Neural progenitor cell (in vitro differentiated cells): ENCODE measurements at regions not wholly inside any gene's neighbourhood (a gene's known extent, or its start where the extent isn't known, plus 50 kb on each side); places are given as distances from the start of the nearest gene placed in this dataset.

ENCODE experiments used
- DNase-seq: peaks from one replicate; pipeline ENCODE4 v3.0.0-alpha.2; 2016; ENCODE audit warnings: low spot score
- H2AFZ ChIP-seq: fragments of 200-600 bp; sonication (generic); replicated peaks from 2 replicates; pipeline ENCODE4 v1.6.1; 2016; ENCODE audit warnings: antibody characterized with exemption
- H3F3A ChIP-seq: fragments of 200-600 bp; sonication (generic); 2 replicates; pipeline ENCODE4 v1.6.1; 2016; ENCODE audit warnings: antibody characterized with exemption, low read depth
- H3K27ac ChIP-seq: fragments of 200-600 bp; sonication (generic); 2 replicates; pipeline ENCODE4 v1.5.1; 2016; ENCODE audit warnings: mild to moderate bottlenecking
- H3K27me3 ChIP-seq: fragments of 200-600 bp; sonication (generic); 2 replicates; pipeline ENCODE4 v1.6.1; 2016; ENCODE audit warnings: mild to moderate bottlenecking, moderate library complexity
- H3K36me3 ChIP-seq: fragments of 200-600 bp; sonication (generic); 2 replicates; pipeline ENCODE4 v1.5.1; 2016
- H3K4me1 ChIP-seq: fragments of 200-600 bp; sonication (generic); 2 replicates; pipeline ENCODE4 v1.6.1; 2016; ENCODE audit warnings: mixed run types
- H3K4me2 ChIP-seq: fragments of 200-600 bp; sonication (generic); 2 replicates; pipeline ENCODE4 v1.6.1; 2016
- H3K4me3 ChIP-seq: fragments of 200-600 bp; sonication (generic); 2 replicates; pipeline ENCODE4 v1.5.1; 2016
- H3K79me2 ChIP-seq: fragments of 200-600 bp; sonication (generic); 2 replicates; pipeline ENCODE4 v1.6.1; 2016; ENCODE audit warnings: low read depth
- H3K9ac ChIP-seq: fragments of 200-600 bp; sonication (generic); 2 replicates; pipeline ENCODE4 v1.6.1; 2016
- H3K9me3 ChIP-seq: fragments of 200-600 bp; sonication (generic); 2 replicates; pipeline ENCODE4 v1.5.1; 2016; ENCODE audit warnings: low read depth
- H4K20me1 ChIP-seq: fragments of 200-600 bp; sonication (generic); 2 replicates; pipeline ENCODE4 v1.6.1; 2016; ENCODE audit warnings: low read depth
- H3K27ac Mint-ChIP-seq: 3 replicates; pipeline ENCODE4 v1.8.0; 2021; ENCODE audit warnings: mixed read lengths
- H3K27me3 Mint-ChIP-seq: 2 replicates; pipeline ENCODE4 v1.8.0; 2022; ENCODE audit warnings: low read depth, mild to moderate bottlenecking, inconsistent platforms, moderate library complexity, mixed read lengths; ENCODE audit not compliant: insufficient read depth
- H3K36me3 Mint-ChIP-seq: 3 replicates; pipeline ENCODE4 v1.8.0; 2021; ENCODE audit warnings: mixed read lengths
- H3K4me1 Mint-ChIP-seq: 3 replicates; pipeline ENCODE4 v1.8.0; 2021; ENCODE audit warnings: mixed read lengths
- H3K4me3 Mint-ChIP-seq: 3 replicates; pipeline ENCODE4 v1.8.0; 2021; ENCODE audit warnings: mild to moderate bottlenecking, moderate library complexity, mixed read lengths
- H3K9me3 Mint-ChIP-seq: 3 replicates; pipeline ENCODE4 v1.8.0; 2020; ENCODE audit warnings: mixed read lengths
- CTCF ChIP-seq: fragments of 200-600 bp; sonication (generic); IDR thresholded peaks from 2 replicates; pipeline ENCODE4 v1.5.1; 2017; ENCODE audit warnings: antibody characterized with exemption, mild to moderate bottlenecking
- EZH2 ChIP-seq: fragments of 200-600 bp; sonication (generic); IDR thresholded peaks from 2 replicates; pipeline ENCODE4 v1.6.1; 2017; ENCODE audit warnings: antibody characterized with exemption, mild to moderate bottlenecking, moderate library complexity
- EZH2phosphoT487 ChIP-seq: fragments of 200-600 bp; sonication (generic); IDR thresholded peaks from 2 replicates; pipeline ENCODE4 v1.6.1; 2017; ENCODE audit warnings: antibody characterized with exemption

GRCh38 chr20:23174821-23175220, 88.7 kb upstream of the CD93 start:
- Histone ChIP-seq H4K20me1 (no peaks in the 10 kb centered on the region), H3K4me2 (no peak overlapping the region), H3K36me3 (no peaks in the 10 kb centered on the region), H3K9ac (no peak overlapping the region), H2AFZ (no peak overlapping the region), H3K9me3 (no peaks in the 10 kb centered on the region), H3F3A (no peaks in the 10 kb centered on the region), H3K4me3 (no peak overlapping the region), H3K79me2 (no peaks in the 10 kb centered on the region), H3K27me3 (no peaks in the 10 kb centered on the region), H3K4me1 (peaks cover 5% of the 10 kb centered on the region), H3K27ac (no peak overlapping the region)
- H3K27me3 Mint-ChIP-seq = no peaks in the 10 kb centered on the region
- H3K4me1 Mint-ChIP-seq = no peaks in the 10 kb centered on the region
- H3K36me3 Mint-ChIP-seq = no peaks in the 10 kb centered on the region
- H3K4me3 Mint-ChIP-seq = no peak overlapping the region
- H3K27ac Mint-ChIP-seq = no peak overlapping the region
- peaks cover 6% of the 10 kb centered on the region for H3K9me3 Mint-ChIP-seq
- TF ChIP-seq EZH2 = no peak
- TF ChIP-seq CTCF = no peak
- TF ChIP-seq EZH2phosphoT487 = no peak
- no peak for DNase-seq

GRCh38 chr20:23167431-23167830, 81.3 kb upstream of the CD93 start:
- H3K27me3 Mint-ChIP-seq = peaks cover 9% of the 10 kb centered on the region
- no peaks in the 10 kb centered on the region for H4K20me1 ChIP-seq
- no peaks in the 10 kb centered on the region for H3K36me3 ChIP-seq
- H3F3A ChIP-seq = no peaks in the 10 kb centered on the region
- H3K9me3 ChIP-seq = no peaks in the 10 kb centered on the region
- peaks cover 8% of the 10 kb centered on the region for H3K4me1 ChIP-seq
- H3K4me3 Mint-ChIP-seq = no peak overlapping the region
- no peak overlapping the region for H3K4me2 ChIP-seq
- no peak for TF ChIP-seq EZH2
- TF ChIP-seq CTCF = no peak
- no peak overlapping the region for H2AFZ ChIP-seq
- H3K27ac ChIP-seq = no peak overlapping the region
- no peaks in the 10 kb centered on the region for H3K27me3 ChIP-seq
- no peaks in the 10 kb centered on the region for H3K36me3 Mint-ChIP-seq
- peaks cover 3% of the 10 kb centered on the region for H3K9me3 Mint-ChIP-seq
- H3K4me3 ChIP-seq = no peak overlapping the region
- DNase-seq = no peak
- no peaks in the 10 kb centered on the region for H3K4me1 Mint-ChIP-seq
- no peak overlapping the region for H3K27ac Mint-ChIP-seq
- H3K9ac ChIP-seq = no peak overlapping the region
- H3K79me2 ChIP-seq = no peaks in the 10 kb centered on the region

GRCh38 chr20:23166563-23166962, 80.4 kb upstream of the CD93 start:
- H3K27me3 Mint-ChIP-seq = peaks cover 9% of the 10 kb centered on the region
- no peak overlapping the region for H3K9ac ChIP-seq
- no peak for DNase-seq

More at GRCh38 chr20:23166563-23166962, 80.4 kb upstream of the CD93 start:
- Histone ChIP-seq H3K4me2 (no peak overlapping the region), H3K36me3 (no peaks in the 10 kb centered on the region), H4K20me1 (no peaks in the 10 kb centered on the region), H3K9me3 (no peaks in the 10 kb centered on the region), H3K27me3 (no peaks in the 10 kb centered on the region), H3K27ac (no peak overlapping the region), H3K79me2 (no peaks in the 10 kb centered on the region), H3F3A (no peaks in the 10 kb centered on the region), H2AFZ (no peak overlapping the region), H3K4me3 (no peak overlapping the region), H3K4me1 (peaks cover 8% of the 10 kb centered on the region)
- Mint-ChIP-seq H3K36me3 (no peaks in the 10 kb centered on the region), H3K4me1 (no peaks in the 10 kb centered on the region), H3K9me3 (peaks cover 3% of the 10 kb centered on the region), H3K27ac (no peak overlapping the region), H3K4me3 (no peak overlapping the region)
- TF ChIP-seq CTCF (no peak), EZH2phosphoT487 (no peak), EZH2 (no peak)
